NOMO-1 (cell line): ENCODE measurements at regions not wholly inside any gene's neighbourhood (a gene's known extent, or its start where the extent isn't known, plus 50 kb on each side); places are given as distances from the start of the nearest gene placed in this dataset.

Experiments
- DNase-seq, 2 experiments: peaks; one replicate each; lab custom pipeline; 2025; ENCODE audit not compliant: unreplicated experiment in 2 of 2; lab: John Stamatoyannopoulos, UW

GRCh38 chr7:118563311-118563710 is 338.8 kb downstream of the ANKRD7 start:
- DNase-seq: no peak

- DNase-seq: no peak
Observed at GRCh38 chr7:118572604-118573003, 348.1 kb downstream of the ANKRD7 start.

GRCh38 chr7:118573085-118573484 is 348.6 kb downstream of the ANKRD7 start:
- DNase-seq: no peak

GRCh38 chr7:118575393-118575948 is 351.0 kb downstream of the ANKRD7 start:
- no peak for DNase-seq

GRCh38 chr7:118580743-118581382 is 356.4 kb downstream of the ANKRD7 start:
- DNase-seq: no peak

- DNase-seq: no peak
Observed at GRCh38 chr7:118583641-118584040, 359.1 kb downstream of the ANKRD7 start.

GRCh38 chr7:118586248-118586647 is 361.7 kb downstream of the ANKRD7 start:
- no peak for DNase-seq

GRCh38 chr7:118590107-118590506 is 365.6 kb downstream of the ANKRD7 start:
- DNase-seq: no peak

GRCh38 chr7:118602090-118602489 is 377.6 kb downstream of the ANKRD7 start:
- no peak for DNase-seq

GRCh38 chr7:118606602-118607001 is 382.1 kb downstream of the ANKRD7 start:
- no peak for DNase-seq

GRCh38 chr7:118609207-118609606 is 384.7 kb downstream of the ANKRD7 start:
- no peak for DNase-seq

- no peak for DNase-seq
Observed at GRCh38 chr7:118615681-118616080, 391.2 kb downstream of the ANKRD7 start.

GRCh38 chr7:118621810-118622360 is 397.4 kb downstream of the ANKRD7 start:
- DNase-seq: no peak

- DNase-seq: no peak
Observed at GRCh38 chr7:118626739-118627138, 402.2 kb downstream of the ANKRD7 start.

GRCh38 chr7:118627467-118627866 is 403.0 kb downstream of the ANKRD7 start:
- no peak for DNase-seq

- no peak for DNase-seq
Observed at GRCh38 chr7:118629898-118630438, 405.5 kb downstream of the ANKRD7 start.

- peak; percentile 47 to 69 for DNase-seq
Observed at GRCh38 chr7:118642396-118642795, 417.9 kb downstream of the ANKRD7 start.

- no peak for DNase-seq
Observed at GRCh38 chr7:118644346-118644745, 419.8 kb downstream of the ANKRD7 start.

- no peak for DNase-seq
Observed at GRCh38 chr7:118648002-118648401, 423.5 kb downstream of the ANKRD7 start.

- DNase-seq: peak in 1 of 2 experiments; percentile 66
Observed at GRCh38 chr7:118657391-118658005, 433.0 kb downstream of the ANKRD7 start.

GRCh38 chr7:118662266-118662665 is 437.8 kb downstream of the ANKRD7 start:
- peak in 1 of 2 experiments; percentile 5 for DNase-seq

GRCh38 chr7:118664498-118664897 is 440.0 kb downstream of the ANKRD7 start:
- no peak for DNase-seq
